ENCODE measurements at regions not wholly inside any gene's neighbourhood (a gene's known extent, or its start where the extent isn't known, plus 50 kb on each side); places are given as distances from the start of the nearest gene placed in this dataset.
"Not testable (repeated sequence)": the region's sequence is repeated elsewhere in the genome, so short reads cannot be mapped to it uniquely, and the experiment has no call there.

DNA sequence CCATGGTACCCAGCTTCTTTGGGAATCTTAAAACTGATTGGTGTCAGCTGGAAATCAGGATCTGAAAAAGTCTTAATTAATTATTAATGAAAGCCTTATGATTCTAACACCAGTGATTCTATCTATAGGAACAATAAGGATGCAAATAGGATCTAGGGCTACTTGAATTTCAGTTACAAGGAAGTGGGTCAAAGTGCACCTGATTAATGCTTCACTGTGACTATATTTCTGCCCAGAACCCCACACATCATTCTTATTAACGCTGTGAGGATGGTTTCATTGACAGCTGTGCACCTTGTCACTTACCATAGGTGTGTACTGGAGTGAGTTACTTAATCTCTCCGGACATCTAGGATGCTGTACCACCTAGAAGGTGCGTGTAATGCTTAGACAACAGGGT lies 99.8 kb upstream of the ETV3 start:
- no peak overlapping the region for H3K27ac ChIP-seq
- no peak for DNase-seq (ENCODE audit: low read depth, low spot score)

DNA sequence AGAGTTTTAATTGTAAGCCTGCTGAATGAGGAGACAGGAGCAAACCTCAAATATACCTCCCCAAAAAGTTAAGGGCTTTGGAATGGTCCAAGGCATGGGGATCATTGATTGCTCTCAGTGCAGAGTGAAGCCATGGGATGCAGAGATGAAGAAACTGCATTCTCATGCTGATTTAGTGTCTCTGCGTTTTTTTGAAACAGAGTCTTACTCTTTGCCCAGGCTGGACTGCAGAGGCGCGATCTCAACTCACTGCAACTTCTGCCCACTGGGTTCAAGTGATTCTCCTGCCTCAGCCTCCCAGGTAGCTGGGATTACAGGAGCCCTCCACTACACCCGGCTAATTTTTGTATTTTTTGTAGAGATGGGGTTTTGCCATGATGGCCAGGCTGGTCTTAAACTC lies 99.3 kb upstream of the ETV3 start:
- DNase-seq (ENCODE audit: low read depth, low spot score): no peak
- no peak overlapping the region for H3K27ac ChIP-seq

DNA sequence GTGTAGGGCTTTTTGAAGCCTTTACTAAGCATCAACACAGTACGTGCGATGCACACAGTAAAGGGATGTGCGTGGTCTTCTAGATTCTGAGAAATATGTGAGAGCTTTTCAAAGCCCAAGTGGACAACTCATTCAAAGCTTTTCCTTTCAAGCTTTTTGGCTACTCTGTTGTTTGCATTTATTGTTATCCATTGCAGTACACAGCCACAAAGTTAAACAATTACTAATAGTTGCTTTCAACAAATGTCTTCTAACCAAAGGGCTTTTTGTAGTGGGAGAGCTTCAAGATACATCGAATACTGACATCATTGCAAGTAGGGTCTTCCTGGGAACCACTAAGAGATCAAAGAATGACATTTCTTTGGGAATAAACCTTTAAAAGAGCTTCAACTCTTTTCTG lies 97.9 kb upstream of the ETV3 start:
- no peak overlapping the region for H3K27ac ChIP-seq
- no peak for DNase-seq (ENCODE audit: low read depth, low spot score)

DNA sequence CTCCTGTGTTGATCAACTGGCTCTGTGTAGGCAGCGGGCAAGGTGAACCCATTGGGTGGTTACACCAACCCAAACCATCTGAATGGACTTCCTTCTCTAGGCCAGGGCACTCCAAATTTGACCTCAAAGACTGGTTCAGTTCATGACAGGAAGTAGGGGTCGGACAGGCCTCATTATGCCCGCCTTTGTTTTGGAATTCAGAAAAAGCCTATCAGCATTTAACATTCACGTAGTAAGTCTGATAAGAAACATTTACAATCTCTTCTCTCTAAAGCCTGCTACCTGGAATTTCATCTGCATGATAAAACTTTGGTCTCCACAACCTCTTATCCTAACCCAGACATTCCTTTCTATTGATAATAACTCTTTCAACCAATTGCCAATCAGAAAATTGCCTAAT lies 97.1 kb upstream of the ETV3 start:
- DNase-seq (ENCODE audit: low read depth, low spot score): no peak
- no peak overlapping the region for H3K27ac ChIP-seq

DNA sequence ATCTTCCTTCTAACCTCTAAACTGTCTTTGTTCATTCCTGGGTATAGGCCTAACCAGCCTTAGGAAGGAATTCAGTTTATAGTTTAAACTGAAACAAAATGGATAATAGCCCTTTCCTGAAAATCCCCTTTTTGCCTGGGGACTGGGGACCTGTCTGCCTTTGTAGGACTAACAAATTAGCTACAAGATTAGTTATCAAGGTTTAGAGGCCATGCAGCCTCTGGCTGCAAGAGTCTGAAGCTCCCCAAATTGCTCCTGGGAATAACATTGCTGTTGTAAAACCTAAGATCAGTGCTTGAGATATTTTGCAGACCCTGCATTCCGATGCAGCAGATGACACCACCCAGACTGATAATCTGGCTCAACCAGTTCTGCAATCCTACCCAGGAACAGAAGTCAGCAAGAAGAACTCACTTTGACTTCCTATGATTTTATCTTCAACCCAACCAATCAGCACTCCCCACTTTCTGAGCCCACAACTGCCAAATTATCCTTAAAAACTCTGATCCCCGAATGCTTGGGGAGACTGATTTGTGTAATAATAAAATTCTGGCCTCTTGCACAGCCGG lies 96.6 kb upstream of the ETV3 start:
- no peak overlapping the region for H3K27ac ChIP-seq
- no peak for DNase-seq (ENCODE audit: low read depth, low spot score)

DNA sequence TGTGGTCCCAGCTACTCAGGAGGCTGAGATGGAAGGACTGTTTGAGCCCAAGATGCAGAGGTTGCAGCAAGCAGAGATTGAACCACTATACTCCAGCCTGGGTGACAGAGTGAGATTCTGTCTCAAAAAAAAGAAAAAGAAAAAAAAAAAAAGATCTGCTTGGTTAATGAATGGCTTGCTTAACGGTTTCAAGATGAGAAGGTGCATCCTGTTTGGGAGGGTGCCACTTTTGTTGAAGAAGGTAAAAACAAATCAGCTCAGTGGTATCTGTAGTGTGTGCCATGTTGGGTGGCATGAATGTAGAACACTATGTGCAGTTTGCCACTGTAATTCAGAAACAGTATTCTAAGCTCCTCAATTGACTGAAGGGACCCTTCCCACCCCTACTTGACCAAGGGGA lies 94.9 kb upstream of the ETV3 start:
- no peak overlapping the region for H3K27ac ChIP-seq
- DNase-seq (ENCODE audit: low read depth, low spot score): no peak

DNA sequence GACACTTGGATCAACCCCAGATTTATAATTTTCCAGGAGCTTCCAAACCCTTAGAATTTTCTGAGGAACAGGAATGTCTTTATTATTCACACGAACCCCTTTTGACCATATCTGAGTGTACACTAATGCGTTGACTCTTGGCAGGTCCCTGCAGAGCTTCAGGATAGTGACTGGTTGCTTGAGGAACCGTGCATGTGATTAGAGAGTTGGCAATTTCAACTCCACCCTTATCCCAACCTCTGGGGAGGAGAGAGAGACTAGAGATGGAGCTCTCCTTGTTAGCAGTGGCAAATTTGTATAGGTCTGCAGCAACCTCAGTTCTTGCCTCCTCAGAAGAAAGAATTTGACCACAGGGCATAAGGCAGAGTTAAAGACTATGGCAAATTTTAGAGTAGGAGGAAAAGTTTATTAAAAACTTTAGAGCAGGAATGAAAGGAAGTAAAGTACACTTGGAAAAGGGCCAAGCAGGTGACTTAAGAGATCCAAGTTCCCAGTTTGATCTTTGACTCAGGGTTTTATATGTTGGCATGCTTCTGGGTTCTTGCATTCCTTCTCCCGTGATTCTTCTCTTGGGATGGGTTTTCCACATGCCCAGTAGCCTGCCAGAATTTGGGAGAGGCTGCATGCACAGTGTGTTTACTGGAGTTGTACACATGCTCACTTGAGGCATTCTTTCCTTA lies 93.8 kb upstream of the ETV3 start:
- H3K27ac ChIP-seq: no peak overlapping the region
- DNase-seq (ENCODE audit: low read depth, low spot score): no peak

DNA sequence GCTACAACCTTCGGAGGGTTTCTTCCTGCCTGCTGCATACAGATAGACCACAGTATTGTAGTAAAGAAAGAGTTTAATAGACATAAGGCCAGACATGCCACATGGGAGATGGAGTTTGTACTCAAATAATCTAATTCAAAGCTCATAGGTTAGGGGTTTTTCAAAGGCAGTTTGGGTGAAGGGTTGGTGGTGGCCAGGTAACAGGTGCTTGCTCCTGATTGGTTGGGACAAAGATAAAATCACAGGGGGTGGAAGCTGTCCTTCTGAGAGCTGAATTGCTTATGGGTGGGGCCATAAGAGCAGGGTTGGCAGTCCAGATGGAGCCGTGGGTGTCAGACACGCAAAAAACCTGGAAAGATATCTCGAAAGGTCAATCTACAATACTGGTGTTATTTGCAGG lies 92.3 kb upstream of the ETV3 start:
- no peak for DNase-seq (ENCODE audit: low read depth, low spot score)
- no peak overlapping the region for H3K27ac ChIP-seq

DNA sequence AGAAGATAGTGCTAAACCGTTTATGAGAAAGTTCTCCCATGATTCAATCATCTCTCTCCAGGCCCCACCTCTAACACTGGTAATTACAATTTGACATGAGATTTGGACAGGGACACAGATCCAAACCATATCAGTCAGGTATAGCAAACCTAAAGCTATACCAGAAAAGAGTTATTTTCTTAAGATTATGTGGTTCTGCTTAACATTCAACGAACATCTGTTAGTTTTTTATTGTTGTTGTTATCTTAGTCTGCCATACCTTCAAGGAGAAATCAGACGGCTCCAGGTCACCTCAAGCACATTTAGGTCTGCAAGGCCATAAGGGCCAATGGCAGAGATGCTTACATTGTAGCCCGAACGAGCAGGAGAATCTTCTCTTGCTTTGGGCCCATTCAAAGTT lies 89.5 kb upstream of the ETV3 start:
- no peak for DNase-seq (ENCODE audit: low read depth, low spot score)
- no peak overlapping the region for H3K27ac ChIP-seq

DNA sequence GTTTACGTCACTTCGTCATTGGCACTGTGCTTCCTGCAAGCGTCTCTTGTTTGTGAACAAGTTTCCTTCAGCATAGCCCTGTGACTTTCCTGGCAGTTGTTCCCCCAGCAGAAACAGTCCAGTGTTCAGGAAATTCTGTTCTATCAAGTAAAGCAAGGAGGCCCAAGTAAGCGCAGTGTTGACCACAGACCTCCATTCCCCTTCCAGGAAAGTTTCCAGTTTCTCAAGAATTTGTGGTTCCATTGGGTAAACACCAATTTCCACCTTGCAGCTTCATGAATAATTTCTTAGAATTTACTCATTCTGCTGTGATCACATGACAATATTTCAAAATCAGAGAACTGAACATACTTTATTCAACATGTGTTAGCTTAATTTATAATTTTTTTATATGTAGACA lies 88.5 kb upstream of the ETV3 start:
- no peak overlapping the region for H3K27ac ChIP-seq
- DNase-seq (ENCODE audit: low read depth, low spot score): no peak

DNA sequence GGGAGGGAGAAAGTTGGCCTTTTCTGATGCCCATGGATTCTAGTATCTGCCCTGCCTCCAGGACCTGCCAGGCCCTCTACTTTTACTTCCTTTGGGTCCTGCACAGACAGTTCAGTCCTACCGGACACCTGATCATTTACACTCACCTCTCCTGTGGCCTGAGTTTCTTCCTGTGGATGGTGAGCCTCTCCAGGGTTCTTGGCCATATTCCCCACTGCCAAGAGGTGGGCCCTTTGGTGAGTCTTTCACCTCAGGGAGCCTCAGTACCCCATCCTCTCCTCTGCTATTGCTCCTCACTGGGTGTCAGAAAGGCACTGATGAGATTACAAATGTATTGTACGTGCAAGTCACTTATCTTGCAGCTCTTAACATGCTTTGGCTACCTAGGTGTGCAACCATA lies 81.4 kb upstream of the ETV3 start:
- no peak overlapping the region for H3K27ac ChIP-seq
- DNase-seq (ENCODE audit: low read depth, low spot score): no peak

DNA sequence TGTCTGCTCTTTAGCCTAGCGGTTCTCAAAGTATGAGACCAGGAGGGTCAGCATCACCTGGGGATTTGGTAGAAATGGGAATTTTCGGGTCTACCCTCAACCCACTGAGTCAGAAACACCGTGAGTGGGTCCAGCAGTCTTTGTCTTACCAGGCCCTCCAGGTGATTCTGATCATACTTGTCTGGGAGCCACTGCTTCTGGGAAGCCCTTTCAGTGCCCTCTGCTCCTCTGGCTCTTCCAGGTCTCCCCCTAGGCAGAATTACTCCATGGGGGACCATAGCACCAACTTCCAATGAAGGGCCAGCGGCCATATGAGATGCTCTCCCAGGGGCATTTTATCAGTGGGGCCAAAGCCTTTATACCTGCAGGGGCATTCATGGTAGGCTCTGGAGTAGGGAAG lies 81.0 kb upstream of the ETV3 start:
- no peak overlapping the region for H3K27ac ChIP-seq
- no peak for DNase-seq (ENCODE audit: low read depth, low spot score)

DNA sequence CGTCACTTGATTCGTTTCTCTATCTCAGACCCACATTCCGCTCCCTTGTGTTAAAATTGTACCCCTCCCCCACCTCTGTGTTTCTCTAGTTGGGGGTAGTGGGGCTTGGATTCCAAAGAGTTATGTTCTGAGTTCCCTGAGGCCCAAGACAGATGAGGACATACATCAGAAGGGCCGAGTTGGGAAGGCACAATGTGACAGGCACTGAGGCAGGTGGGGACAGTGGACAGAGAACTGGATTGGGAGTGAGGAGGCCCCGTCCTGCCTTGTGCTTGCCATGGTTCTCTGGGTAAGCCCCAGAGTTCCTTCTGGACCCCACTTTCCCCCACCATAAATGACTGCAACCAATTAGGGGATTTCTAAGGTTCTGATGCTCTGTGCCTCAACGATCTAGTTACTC lies 80.5 kb upstream of the ETV3 start:
- no peak for DNase-seq (ENCODE audit: low read depth, low spot score)
- no peak overlapping the region for H3K27ac ChIP-seq

DNA sequence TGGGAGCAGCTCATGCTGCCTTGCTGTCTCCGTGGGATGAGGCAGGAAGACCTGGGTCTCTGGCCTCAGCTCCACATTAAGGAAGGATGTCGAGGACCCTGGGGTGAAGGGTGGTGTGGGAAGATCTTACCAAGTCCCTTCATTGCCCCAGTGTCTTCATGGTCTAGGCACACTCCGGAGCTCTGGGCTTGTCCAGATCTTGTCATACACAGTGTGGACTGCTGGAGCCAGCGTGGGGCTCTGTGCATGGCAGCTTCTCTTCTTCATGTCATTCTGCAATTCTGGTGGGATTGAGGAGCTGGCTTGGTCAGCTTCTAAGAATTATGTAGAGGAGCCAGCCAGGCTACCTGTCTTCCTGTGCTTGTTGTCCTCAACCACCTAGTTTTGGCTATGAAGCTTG lies 79.3 kb upstream of the ETV3 start:
- DNase-seq (ENCODE audit: low read depth, low spot score): no peak
- no peak overlapping the region for H3K27ac ChIP-seq

DNA sequence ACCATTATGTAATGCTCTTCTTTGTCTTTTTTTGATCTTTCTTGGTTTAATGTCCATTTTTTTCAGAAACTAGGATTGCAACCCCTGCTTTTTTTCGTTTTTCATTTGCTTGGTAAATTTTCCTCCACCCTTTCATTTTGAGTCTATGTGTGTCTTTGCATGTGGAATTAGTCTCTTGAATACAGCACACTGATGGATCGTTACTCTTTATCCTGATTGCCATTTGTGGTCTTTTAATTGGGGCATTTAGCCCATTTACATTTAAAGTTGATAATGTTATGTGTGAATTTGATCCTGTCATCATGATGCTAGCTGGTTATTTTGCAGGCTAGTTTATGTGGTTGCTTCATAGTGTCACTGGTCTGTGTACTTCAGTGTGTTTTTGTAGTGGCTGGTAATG lies 75.6 kb upstream of the ETV3 start:
- H3K27ac ChIP-seq: no peak overlapping the region
- DNase-seq (ENCODE audit: low read depth, low spot score): no peak

DNA sequence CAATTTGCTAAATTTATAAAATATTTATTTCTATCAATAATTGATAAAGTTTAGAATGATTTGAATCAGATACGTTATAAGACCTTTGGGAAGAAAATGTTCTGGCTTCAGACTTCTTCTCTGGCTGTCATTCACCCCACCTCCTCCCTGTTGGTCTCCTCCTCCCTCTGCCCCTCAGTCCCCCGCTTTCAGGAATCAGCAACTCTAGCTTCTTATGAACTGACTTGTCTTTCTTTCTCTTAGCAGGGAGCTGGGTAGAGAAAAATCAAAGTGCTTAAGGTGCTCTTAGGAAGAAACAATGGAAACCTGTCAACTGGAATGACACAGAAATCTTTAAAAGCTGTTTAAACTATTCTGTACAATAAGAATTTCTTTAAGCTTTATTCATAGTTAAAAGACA lies 71.3 kb upstream of the ETV3 start:
- no peak for DNase-seq (ENCODE audit: low read depth, low spot score)
- H3K27ac ChIP-seq: no peak overlapping the region

DNA sequence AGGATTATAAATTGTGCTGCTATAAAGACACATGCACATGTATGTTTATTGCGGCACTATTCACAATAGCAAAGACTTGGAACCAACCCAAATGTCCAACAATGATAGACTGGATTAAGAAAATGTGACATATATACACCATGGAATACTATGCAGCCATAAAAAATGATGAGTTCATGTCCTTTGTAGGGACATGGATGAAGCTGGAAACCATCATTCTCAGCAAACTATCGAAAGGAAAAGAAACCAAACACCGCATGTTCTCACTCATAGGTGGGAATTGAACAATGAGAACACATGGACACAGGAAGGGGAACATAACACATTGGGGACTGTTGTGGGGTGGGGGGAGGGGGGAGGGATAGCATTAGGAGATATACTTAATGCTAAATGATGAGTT lies 67.8 kb upstream of the ETV3 start:
- H3K27ac ChIP-seq; DNase-seq (ENCODE audit: low read depth, low spot score): not testable (repeated sequence)

DNA sequence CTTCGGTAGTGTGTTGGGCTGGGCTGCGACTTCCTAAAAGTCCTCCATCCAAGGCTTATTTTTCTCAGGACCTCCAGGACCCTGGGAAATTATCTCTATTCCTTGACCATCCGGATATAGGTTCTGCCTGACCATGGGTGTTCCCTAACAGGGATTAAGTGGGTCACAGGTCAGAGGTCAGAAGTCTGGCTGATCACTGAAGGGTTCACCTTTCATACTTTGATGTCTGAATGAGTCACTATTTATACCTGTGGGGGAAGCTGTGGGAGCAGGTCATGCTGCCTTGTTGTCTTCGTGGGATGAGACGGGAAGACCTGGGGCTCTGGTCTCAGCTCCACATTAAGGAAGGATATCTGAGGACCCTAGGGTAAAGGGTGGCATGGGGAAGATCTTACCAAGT lies 65.0 kb upstream of the ETV3 start:
- H3K27ac ChIP-seq: no peak overlapping the region
- DNase-seq (ENCODE audit: low read depth, low spot score): no peak

DNA sequence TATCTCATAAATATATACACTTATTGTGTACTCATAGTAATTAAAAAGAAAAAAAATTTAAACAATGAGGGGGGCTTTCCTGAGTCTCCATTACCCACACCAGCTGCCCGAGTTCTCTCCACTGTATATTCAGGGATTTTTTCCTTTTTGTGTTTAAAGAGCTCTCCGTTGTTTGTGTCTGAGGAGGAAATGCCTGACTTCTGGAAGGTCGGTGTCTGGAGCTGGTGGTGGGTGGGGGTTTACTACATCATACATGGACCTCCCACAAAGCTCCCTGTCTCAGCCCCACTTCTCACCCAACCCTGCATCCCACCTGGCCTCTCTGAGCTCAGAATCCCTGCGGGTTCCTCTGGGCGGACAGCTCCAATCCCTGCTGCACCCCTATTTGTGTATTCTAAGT lies 64.1 kb upstream of the ETV3 start:
- H3K27ac ChIP-seq: no peak overlapping the region
- DNase-seq (ENCODE audit: low read depth, low spot score): no peak

DNA sequence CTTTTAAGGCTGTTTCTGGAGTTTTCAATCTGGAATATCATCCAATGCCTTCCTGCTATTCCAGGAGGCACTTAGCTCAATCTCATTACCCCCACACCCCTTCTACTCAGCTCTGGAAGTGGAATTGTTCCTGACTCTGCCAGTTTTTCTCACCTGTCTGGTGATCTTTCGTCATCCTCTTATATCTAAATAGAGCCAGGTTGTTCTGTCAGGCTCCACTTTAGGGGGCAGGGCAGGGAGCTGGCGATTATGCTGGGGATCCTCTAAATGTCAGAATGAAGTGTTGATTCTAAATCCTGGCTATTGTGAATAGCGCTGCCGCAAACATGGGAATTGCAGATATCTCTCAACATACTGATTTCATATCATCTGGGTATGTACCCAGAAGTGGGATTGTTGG lies 63.6 kb upstream of the ETV3 start:
- DNase-seq (ENCODE audit: low read depth, low spot score): no peak

DNA sequence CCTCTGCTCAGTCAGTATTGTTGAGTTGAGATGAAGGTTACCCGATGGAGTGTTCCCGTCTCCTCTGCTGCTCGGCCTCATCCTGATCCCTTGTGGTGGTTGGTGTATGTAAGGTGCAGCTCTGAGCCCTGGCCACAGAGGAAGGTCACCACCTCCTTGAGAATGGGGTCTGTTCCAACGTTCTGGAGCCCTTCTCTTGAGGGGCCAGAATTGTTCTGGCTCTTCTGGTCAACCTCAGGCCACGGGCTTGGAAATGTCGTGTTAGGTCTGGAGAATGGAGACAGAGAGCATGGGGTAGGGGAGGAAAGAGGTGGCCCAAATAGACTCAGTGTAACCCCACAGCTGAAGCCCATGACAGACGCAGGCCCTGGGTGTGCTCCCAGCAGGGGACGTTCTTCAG lies 62.3 kb upstream of the ETV3 start:
- H3K27ac ChIP-seq: no peak overlapping the region
- DNase-seq (ENCODE audit: low read depth, low spot score): no peak

More for the DNA sequence above, 63.6 kb upstream of the ETV3 start:
- H3K27ac ChIP-seq: no peak overlapping the region

DNA sequence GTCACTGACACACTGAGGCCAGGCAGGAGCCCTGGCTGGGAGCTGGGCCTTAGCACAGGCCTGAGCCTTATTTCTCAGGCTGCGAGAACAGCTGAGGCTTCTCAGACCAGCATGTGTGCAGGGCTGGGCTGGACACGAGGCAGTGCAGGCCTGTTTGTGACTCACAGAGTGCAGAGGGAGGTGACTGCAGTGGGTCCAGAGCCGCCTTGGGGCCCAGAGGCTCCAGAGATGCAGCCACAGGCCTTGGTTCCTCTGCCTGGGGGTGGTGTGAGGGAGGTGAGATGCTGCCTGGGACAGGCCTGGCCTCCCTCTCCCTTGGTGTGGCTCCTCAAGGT lies 61.2 kb upstream of the ETV3 start:
- DNase-seq (ENCODE audit: low read depth, low spot score): no peak
- peak overlapping the region; percentile 69 for H3K27ac ChIP-seq

Measured in epithelial cell of prostate (primary cell).